Panc1 (cell line): ENCODE measurements at regions not wholly inside any gene's neighbourhood (a gene's known extent, or its start where the extent isn't known, plus 50 kb on each side); places are given as distances from the start of the nearest gene placed in this dataset.

Source experiments
- ATAC-seq: fragments of 200-7000 bp; cut with Tn5 transposase; 2 replicates; pipeline ENCODE4 v1.9.1; 2020; ENCODE audit warnings: mild to moderate bottlenecking, moderate library complexity
- BruUV-seq: library from RNA; stranded (reverse); fragments of 400-500 nt; replicated peaks from 2 replicates; lab custom pipeline; 2021; lab: Mats Ljungman, UMichigan
- CTCF ChIA-PET: fragments of 300-600 bp; sonication (Branson Sonifier 250); formaldehyde crosslinking; loops from one replicate; lab custom pipeline; 2022; ENCODE audit warnings: antibody characterized with exemption; lab: Charles Lee
- POLR2A ChIA-PET: fragments of 300-600 bp; sonication (Branson Sonifier 250); formaldehyde crosslinking; loops from one replicate; lab custom pipeline; 2022; ENCODE audit warnings: antibody characterized with exemption; lab: Charles Lee
- DNase-seq: peaks from one replicate; pipeline ENCODE4 v3.0.0-alpha.2; 2010; ENCODE audit warnings: low read depth, low spot score
- H3K27ac ChIP-seq: 2 replicates; pipeline ENCODE4 v1.5.1; 2011; ENCODE audit warnings: mild to moderate bottlenecking, low read length, inconsistent platforms
- H3K27me3 ChIP-seq: fragments of 200-500 bp; sonication (Bioruptor generic); 2 replicates; pipeline ENCODE4 v1.6.0; 2014; ENCODE audit warnings: low read length, inconsistent platforms; ENCODE audit not compliant: control insufficient read depth, insufficient read depth
- H3K36me3 ChIP-seq: fragments of 200-500 bp; sonication (Bioruptor generic); 2 replicates; pipeline ENCODE4 v1.5.1; 2014; ENCODE audit warnings: inconsistent platforms, mild to moderate bottlenecking, low read length, moderate library complexity; ENCODE audit not compliant: control insufficient read depth, insufficient read depth
- H3K4me1 ChIP-seq: 2 replicates; pipeline ENCODE4 v1.5.1; 2011; ENCODE audit warnings: inconsistent platforms, mild to moderate bottlenecking, low read length, moderate library complexity; ENCODE audit not compliant: control insufficient read depth, insufficient read depth
- H3K4me3 ChIP-seq, 2 experiments: 2 replicates each; pipeline ENCODE4 v1.5.1; 2011 to 2012; ENCODE audit warnings: low read depth in 2 of 2, low read length in 2 of 2, mild to moderate bottlenecking in 2 of 2, inconsistent platforms in 1 of 2, moderate library complexity in 1 of 2
- H3K9me3 ChIP-seq: fragments of 200-500 bp; sonication (Bioruptor generic); 2 replicates; pipeline ENCODE4 v1.5.1; 2014; ENCODE audit warnings: low read depth, mild to moderate bottlenecking, inconsistent platforms, low read length, moderate library complexity; ENCODE audit not compliant: control insufficient read depth, insufficient read depth
- CTCF ChIP-seq: fragments of 450-650 bp; IDR thresholded peaks from 2 replicates; pipeline ENCODE4 v1.5.1; 2017; ENCODE audit warnings: mild to moderate bottlenecking
- POLR2AphosphoS5 ChIP-seq: IDR thresholded peaks from 2 replicates; pipeline ENCODE4 v1.6.1; 2012; ENCODE audit warnings: mild to moderate bottlenecking, low read depth, low read length, moderate library complexity
- REST ChIP-seq, 2 experiments: IDR thresholded peaks; 2 replicates each; pipeline ENCODE4 v1.6.1; 2011 to 2012; ENCODE audit warnings: low read depth in 2 of 2, control low read depth in 1 of 2, low read length in 1 of 2, mild to moderate bottlenecking in 1 of 2, moderate library complexity in 1 of 2; ENCODE audit not compliant: insufficient read depth in 1 of 2
- SIN3A ChIP-seq: IDR thresholded peaks from 2 replicates; pipeline ENCODE4 v1.6.1; 2012; ENCODE audit warnings: low read depth, mild to moderate bottlenecking, low read length, moderate library complexity, borderline replicate concordance; ENCODE audit not compliant: insufficient read depth
- TCF7L2 ChIP-seq: IDR thresholded peaks from 2 replicates; pipeline ENCODE4 v1.6.1; 2011; ENCODE audit warnings: mild to moderate bottlenecking, low read depth, low read length, inconsistent platforms
- in situ Hi-C: cut with HindIII; loops from 2 replicates; pipeline ENCODE4 v1.10.0; 2016; ENCODE audit warnings: low sequenced_read_pairs, low pct_unique_long_range_greater_than_20kb
- intact Hi-C: fragments of 100-400 bp; cut with micrococcal nuclease; formaldehyde crosslinking; loops from one replicate; pipeline ENCODE4 v1.10.0; 2022; ENCODE audit not compliant: unreplicated experiment

GRCh38 chr4:156185514-156186055 lies 231.9 kb upstream of the CTSO start:
- ChIA-PET CTCF (no interaction called here), POLR2A (no interaction called here)
- no peak overlapping the region for H3K4me3 ChIP-seq
- no peaks in the 10 kb centered on the region for H3K9me3 ChIP-seq
- no peaks in the 10 kb centered on the region for H3K36me3 ChIP-seq
- TF ChIP-seq SIN3A, result no peak
- no peak for TF ChIP-seq POLR2AphosphoS5
- no peak for TF ChIP-seq REST (IDR thresholded peaks at IDR 0.05; ENCODE audit: insufficient read depth in 1 of 2, low read depth in 2 of 2, low read length in 1 of 2)
- TF ChIP-seq TCF7L2, result no peak
- no peak for TF ChIP-seq CTCF
- no peak overlapping the region for H3K27ac ChIP-seq
- H3K4me1 ChIP-seq, result no peaks in the 10 kb centered on the region
- no TSS peak for BruUV-seq
- no peak for ATAC-seq
- intact Hi-C loops (no loop called here), in situ Hi-C loops (no loop called here)
- no peaks in the 10 kb centered on the region for H3K27me3 ChIP-seq
- DNase-seq, result no peak

GRCh38 chr4:156182269-156182668 lies 228.6 kb upstream of the CTSO start:
- TF ChIP-seq TCF7L2 (no peak), POLR2AphosphoS5 (no peak), REST (IDR thresholded peaks at IDR 0.05; ENCODE audit: insufficient read depth in 1 of 2, low read depth in 2 of 2, low read length in 1 of 2) (no peak), SIN3A (no peak), CTCF (no peak)
- Histone ChIP-seq H3K4me1 (no peaks in the 10 kb centered on the region), H3K36me3 (no peaks in the 10 kb centered on the region), H3K27ac (no peak overlapping the region), H3K4me3 (no peak overlapping the region), H3K27me3 (no peaks in the 10 kb centered on the region), H3K9me3 (no peaks in the 10 kb centered on the region)
- in situ Hi-C loops (no loop called here), intact Hi-C loops (no loop called here)
- DNase-seq (no peak), ATAC-seq (no peak)
- ChIA-PET CTCF (no interaction called here), POLR2A (no interaction called here)
- BruUV-seq, result no TSS peak
